BLaER1 treated with 17β-estradiol and CSF1 and Interleukin-3, amounts not matched to agents 10 nM and 100 nM (cell line): ENCODE measurements at regions not wholly inside any gene's neighbourhood (a gene's known extent, or its start where the extent isn't known, plus 50 kb on each side); places are given as distances from the start of the nearest gene placed in this dataset.

Source experiments
- H3K27ac ChIP-seq, 11 experiments: shearing (Covaris generic); formaldehyde crosslinking; 2 replicates each; pipeline ENCODE4 v1.8.1; 2022
- H3K27me3 ChIP-seq, 11 experiments: shearing (Covaris generic); formaldehyde crosslinking; 2 replicates each; pipeline ENCODE4 v1.8.1; 2022
- H3K36me3 ChIP-seq, 11 experiments: shearing (Covaris generic); formaldehyde crosslinking; 2 replicates each; pipeline ENCODE4 v1.8.1; 2022
- H3K4me1 ChIP-seq, 10 experiments: shearing (Covaris generic); formaldehyde crosslinking; 2 replicates each; pipeline ENCODE4 v1.8.1; 2022
- H3K4me2 ChIP-seq, 11 experiments: shearing (Covaris generic); formaldehyde crosslinking; 2 replicates each; pipeline ENCODE4 v1.8.1; 2022
- H3K4me3 ChIP-seq, 10 experiments: shearing (Covaris generic); formaldehyde crosslinking; 2 replicates each; pipeline ENCODE4 v1.8.1; 2022
- H3K9ac ChIP-seq, 11 experiments: shearing (Covaris generic); formaldehyde crosslinking; 2 replicates each; pipeline ENCODE4 v1.8.1; 2022
- H3K9me3 ChIP-seq, 11 experiments: shearing (Covaris generic); formaldehyde crosslinking; replicated peaks in 1 of 11; 2 replicates each; pipeline ENCODE4 v1.8.1; 2022
- H4K20me1 ChIP-seq, 11 experiments: shearing (Covaris generic); formaldehyde crosslinking; 2 replicates each; pipeline ENCODE4 v1.8.1; 2022
- Cebpa-rat ChIP-seq, 11 experiments: shearing (Covaris generic); IDR thresholded peaks; 2 replicates each; pipeline ENCODE4 v1.8.1; 2022

DNA sequence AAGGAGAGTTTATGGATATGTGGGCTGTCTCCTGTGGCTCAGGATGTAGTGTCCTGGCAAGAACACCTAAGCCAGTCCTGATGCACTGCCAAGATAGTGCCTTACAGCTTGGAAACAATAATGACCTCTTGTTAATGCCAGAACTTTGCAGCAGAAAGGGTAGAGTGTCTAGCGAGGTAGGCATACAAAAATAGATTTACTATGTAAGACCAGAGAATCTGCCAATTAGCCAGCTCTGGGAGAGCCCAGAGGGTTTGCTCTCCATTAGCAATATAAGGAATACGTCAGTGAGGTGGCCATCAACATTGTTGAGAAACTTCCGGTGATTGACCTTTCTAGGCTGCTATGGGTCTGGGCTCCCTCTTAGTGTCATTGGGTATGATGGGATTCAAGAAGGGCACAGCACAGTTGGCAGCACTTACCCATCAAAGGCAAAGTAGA, 178.5 kb upstream of the GALNT2 start:
- H3K9me3 ChIP-seq = peaks cover 0 to 7% (median 0%) of the 10 kb centered on the region in 11 experiments; a peak in 5 of 22 replicates
- no peaks in the 10 kb centered on the region for H4K20me1 ChIP-seq
- H3K27ac ChIP-seq = no peak overlapping the region
- H3K9ac ChIP-seq = no peak overlapping the region
- H3K4me2 ChIP-seq = no peak overlapping the region
- no peak for TF ChIP-seq Cebpa-rat (IDR thresholded peaks at IDR 0.05)
- H3K27me3 ChIP-seq = no peaks in the 10 kb centered on the region
- H3K36me3 ChIP-seq = no peaks in the 10 kb centered on the region
- H3K4me3 ChIP-seq = no peak overlapping the region
- H3K4me1 ChIP-seq = peaks cover 0 to 3% (median 0%) of the 10 kb centered on the region in 10 experiments; a peak in 3 of 20 replicates

- no peaks in the 10 kb centered on the region for H3K27me3 ChIP-seq
- no peaks in the 10 kb centered on the region for H4K20me1 ChIP-seq
- H3K9ac ChIP-seq = no peak overlapping the region
- H3K4me1 ChIP-seq = no peaks in the 10 kb centered on the region
- H3K4me2 ChIP-seq = no peak overlapping the region
- TF ChIP-seq Cebpa-rat (IDR thresholded peaks at IDR 0.05) = no peak
- H3K4me3 ChIP-seq = no peak overlapping the region
- H3K36me3 ChIP-seq = no peaks in the 10 kb centered on the region
- no peak overlapping the region for H3K27ac ChIP-seq
- peaks cover 0 to 7% (median 0%) of the 10 kb centered on the region in 11 experiments; a peak in 5 of 22 replicates for H3K9me3 ChIP-seq
Measured at GRCh38 chr1:229889031-229889517, 178.0 kb upstream of the GALNT2 start.

DNA sequence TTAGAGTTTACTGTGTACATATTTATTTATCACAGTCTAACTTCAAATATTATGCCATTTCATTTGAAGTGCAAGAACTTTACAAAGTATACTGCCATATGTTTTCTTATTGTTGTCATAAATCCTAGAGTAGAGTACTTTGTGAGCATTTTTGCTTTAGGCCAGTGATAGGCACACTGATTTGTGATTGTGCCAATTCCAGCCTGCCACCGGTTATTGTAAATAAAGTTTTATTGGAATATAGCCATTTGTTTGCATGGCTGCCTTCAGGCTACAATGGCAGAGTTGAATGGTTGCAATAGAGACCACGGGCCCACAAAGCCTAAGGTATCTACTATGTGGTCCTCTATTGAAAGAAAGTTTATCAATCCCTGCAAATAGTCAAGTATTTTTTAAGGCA, 175.8 kb upstream of the GALNT2 start:
- H3K4me3 ChIP-seq = no peak overlapping the region
- H3K4me1 ChIP-seq = no peaks in the 10 kb centered on the region
- no peak overlapping the region for H3K4me2 ChIP-seq
- no peak overlapping the region for H3K27ac ChIP-seq
- H3K36me3 ChIP-seq = no peaks in the 10 kb centered on the region
- TF ChIP-seq Cebpa-rat (IDR thresholded peaks at IDR 0.05) = no peak
- no peaks in the 10 kb centered on the region for H4K20me1 ChIP-seq
- H3K27me3 ChIP-seq = no peaks in the 10 kb centered on the region
- H3K9me3 ChIP-seq = peaks cover 0 to 7% (median 0%) of the 10 kb centered on the region in 11 experiments; a peak in 5 of 22 replicates
- H3K9ac ChIP-seq = no peak overlapping the region

GRCh38 chr1:229892515-229893117, 174.4 kb upstream of the GALNT2 start:
- no peaks in the 10 kb centered on the region for H3K36me3 ChIP-seq
- peaks cover 0 to 12% (median 6%) of the 10 kb centered on the region in 10 experiments; a peak in 8 of 20 replicates for H3K4me1 ChIP-seq
- no peak overlapping the region for H3K4me3 ChIP-seq
- H3K27ac ChIP-seq = no peak overlapping the region
- no peaks in the 10 kb centered on the region for H4K20me1 ChIP-seq
- TF ChIP-seq Cebpa-rat (IDR thresholded peaks at IDR 0.05) = no peak
- H3K9me3 ChIP-seq = peaks cover 0 to 7% (median 0%) of the 10 kb centered on the region in 11 experiments; a peak in 5 of 22 replicates
- no peak overlapping the region for H3K9ac ChIP-seq
- no peaks in the 10 kb centered on the region for H3K27me3 ChIP-seq
- no peak overlapping the region for H3K4me2 ChIP-seq

GRCh38 chr1:229893762-229894444, 173.1 kb upstream of the GALNT2 start:
- no peaks in the 10 kb centered on the region for H4K20me1 ChIP-seq
- no peak for TF ChIP-seq Cebpa-rat (IDR thresholded peaks at IDR 0.05)
- H3K4me1 ChIP-seq = peaks cover 0 to 12% (median 7%) of the 10 kb centered on the region in 10 experiments; a peak in 8 of 20 replicates
- H3K27me3 ChIP-seq = no peaks in the 10 kb centered on the region
- no peaks in the 10 kb centered on the region for H3K36me3 ChIP-seq
- H3K4me3 ChIP-seq = no peak overlapping the region
- no peak overlapping the region for H3K4me2 ChIP-seq
- H3K9ac ChIP-seq = no peak overlapping the region
- H3K27ac ChIP-seq = no peak overlapping the region
- peaks cover 0 to 7% (median 0%) of the 10 kb centered on the region in 11 experiments; a peak in 5 of 22 replicates for H3K9me3 ChIP-seq

- no peak overlapping the region for H3K9ac ChIP-seq
- peaks cover 0 to 7% (median 0%) of the 10 kb centered on the region in 11 experiments; a peak in 5 of 22 replicates for H3K9me3 ChIP-seq
- H3K4me1 ChIP-seq = peaks cover 0 to 12% (median 7%) of the 10 kb centered on the region in 10 experiments; a peak in 8 of 20 replicates
- TF ChIP-seq Cebpa-rat (IDR thresholded peaks at IDR 0.05) = no peak
- no peak overlapping the region for H3K4me3 ChIP-seq
- H3K4me2 ChIP-seq = no peak overlapping the region
- H3K27ac ChIP-seq = no peak overlapping the region
- no peaks in the 10 kb centered on the region for H3K27me3 ChIP-seq
- no peaks in the 10 kb centered on the region for H4K20me1 ChIP-seq
- no peaks in the 10 kb centered on the region for H3K36me3 ChIP-seq
Measured at GRCh38 chr1:229894532-229894931, 172.5 kb upstream of the GALNT2 start.

GRCh38 chr1:229895605-229896004, 171.4 kb upstream of the GALNT2 start:
- H3K9ac ChIP-seq = no peak overlapping the region
- no peaks in the 10 kb centered on the region for H3K36me3 ChIP-seq
- H3K4me1 ChIP-seq = peaks cover 0 to 12% (median 7%) of the 10 kb centered on the region in 10 experiments; a peak in 8 of 20 replicates
- no peak overlapping the region for H3K4me2 ChIP-seq
- TF ChIP-seq Cebpa-rat (IDR thresholded peaks at IDR 0.05) = no peak
- H4K20me1 ChIP-seq = no peaks in the 10 kb centered on the region
- no peak overlapping the region for H3K4me3 ChIP-seq
- peaks cover 4 to 8% (median 5%) of the 10 kb centered on the region in 11 experiments; a peak in 12 of 22 replicates for H3K9me3 ChIP-seq
- no peak overlapping the region for H3K27ac ChIP-seq
- H3K27me3 ChIP-seq = no peaks in the 10 kb centered on the region

GRCh38 chr1:229896306-229896705, 170.7 kb upstream of the GALNT2 start:
- Histone ChIP-seq H3K9me3 (peaks cover 4 to 12% (median 9%) of the 10 kb centered on the region in 11 experiments; a peak in 19 of 22 replicates), H3K36me3 (no peaks in the 10 kb centered on the region), H4K20me1 (no peaks in the 10 kb centered on the region), H3K4me3 (no peak overlapping the region), H3K27me3 (no peaks in the 10 kb centered on the region), H3K9ac (no peak overlapping the region), H3K4me1 (peaks cover 0 to 12% (median 7%) of the 10 kb centered on the region in 10 experiments; a peak in 8 of 20 replicates), H3K27ac (no peak overlapping the region), H3K4me2 (peak overlapping the region in 1 of 11 experiments; percentile 58; a peak in 1 of 22 replicates)
- no peak for TF ChIP-seq Cebpa-rat (IDR thresholded peaks at IDR 0.05)

DNA sequence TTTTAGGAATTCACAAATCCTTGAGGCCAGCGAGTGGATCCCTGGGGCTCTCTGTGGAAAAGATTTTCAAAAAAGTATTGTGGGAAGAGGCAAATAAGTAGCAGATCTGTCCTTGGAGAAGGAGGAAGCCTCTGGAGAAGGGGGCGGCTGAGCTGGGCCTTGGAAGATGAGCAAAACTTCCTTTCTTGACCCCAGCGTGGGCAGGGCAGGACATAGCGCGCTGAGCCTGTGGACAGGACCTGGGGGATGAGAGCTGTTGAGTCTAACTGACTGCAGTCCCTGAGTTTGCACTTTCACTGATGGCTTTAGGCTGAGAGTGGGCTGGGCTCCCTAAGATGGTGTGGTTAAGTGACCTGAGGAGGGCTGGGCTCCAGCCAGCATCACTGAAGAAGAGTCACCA, 170.2 kb upstream of the GALNT2 start:
- Histone ChIP-seq H3K27me3 (no peaks in the 10 kb centered on the region), H4K20me1 (no peaks in the 10 kb centered on the region), H3K9me3 (peaks cover 4 to 17% (median 14%) of the 10 kb centered on the region in 11 experiments; a peak in 19 of 22 replicates), H3K9ac (no peak overlapping the region), H3K4me3 (no peak overlapping the region), H3K4me1 (peaks cover 0 to 12% (median 7%) of the 10 kb centered on the region in 10 experiments; a peak in 8 of 20 replicates), H3K4me2 (peak overlapping the region in 4 of 11 experiments; percentile 8 to 58 (median 29); a peak in 6 of 22 replicates), H3K27ac (no peak overlapping the region), H3K36me3 (no peaks in the 10 kb centered on the region)
- no peak for TF ChIP-seq Cebpa-rat (IDR thresholded peaks at IDR 0.05)
